ENCODE measurements at regions not wholly inside any gene's neighbourhood (a gene's known extent, or its start where the extent isn't known, plus 50 kb on each side); places are given as distances from the start of the nearest gene placed in this dataset.

DNA sequence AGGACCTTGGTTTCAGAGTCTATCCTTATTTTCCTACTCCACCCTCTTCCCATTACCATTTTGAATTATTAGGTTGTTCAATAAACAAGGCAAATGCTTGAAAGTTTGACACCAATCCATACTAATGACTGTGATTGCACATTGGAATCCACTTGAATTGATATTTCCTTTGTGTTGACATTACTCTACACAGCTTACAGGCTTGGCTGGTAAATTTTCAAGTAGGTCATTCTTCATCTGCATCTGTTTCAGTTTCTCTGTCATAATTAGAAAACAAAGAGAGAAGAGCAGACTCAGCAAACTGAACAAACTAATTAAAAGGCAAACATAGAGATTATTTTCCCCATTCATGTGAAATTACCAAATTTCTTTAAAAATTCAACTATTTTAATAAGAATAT, 732.9 kb upstream of the BCHE start:
- Mint-ChIP-seq H3K36me3 (no peaks in the 10 kb centered on the region), H3K27me3 (ENCODE audit: insufficient read depth, low read depth) (no peaks in the 10 kb centered on the region), H3K4me1 (no peaks in the 10 kb centered on the region), H3K4me3 (no peak overlapping the region), H3K27ac (no peak overlapping the region), H3K9me3 (no peaks in the 10 kb centered on the region)
- Histone ChIP-seq H3K36me3 (no peaks in the 10 kb centered on the region), H3K4me3 (no peak overlapping the region), H3K9ac (no peak overlapping the region), H3K27ac (no peak overlapping the region), H3K9me3 (ENCODE audit: low read depth) (no peaks in the 10 kb centered on the region), H3F3A (ENCODE audit: low read depth) (no peaks in the 10 kb centered on the region), H4K20me1 (ENCODE audit: low read depth) (no peaks in the 10 kb centered on the region), H3K79me2 (ENCODE audit: low read depth) (no peaks in the 10 kb centered on the region), H3K27me3 (no peaks in the 10 kb centered on the region), H3K4me1 (no peaks in the 10 kb centered on the region), H2AFZ (replicated peaks) (no peak overlapping the region), H3K4me2 (no peak overlapping the region)
- TF ChIP-seq EZH2 (IDR thresholded peaks at IDR 0.05) = no peak
- no peak for TF ChIP-seq EZH2phosphoT487 (IDR thresholded peaks at IDR 0.05)
- TF ChIP-seq, protein P1, sequence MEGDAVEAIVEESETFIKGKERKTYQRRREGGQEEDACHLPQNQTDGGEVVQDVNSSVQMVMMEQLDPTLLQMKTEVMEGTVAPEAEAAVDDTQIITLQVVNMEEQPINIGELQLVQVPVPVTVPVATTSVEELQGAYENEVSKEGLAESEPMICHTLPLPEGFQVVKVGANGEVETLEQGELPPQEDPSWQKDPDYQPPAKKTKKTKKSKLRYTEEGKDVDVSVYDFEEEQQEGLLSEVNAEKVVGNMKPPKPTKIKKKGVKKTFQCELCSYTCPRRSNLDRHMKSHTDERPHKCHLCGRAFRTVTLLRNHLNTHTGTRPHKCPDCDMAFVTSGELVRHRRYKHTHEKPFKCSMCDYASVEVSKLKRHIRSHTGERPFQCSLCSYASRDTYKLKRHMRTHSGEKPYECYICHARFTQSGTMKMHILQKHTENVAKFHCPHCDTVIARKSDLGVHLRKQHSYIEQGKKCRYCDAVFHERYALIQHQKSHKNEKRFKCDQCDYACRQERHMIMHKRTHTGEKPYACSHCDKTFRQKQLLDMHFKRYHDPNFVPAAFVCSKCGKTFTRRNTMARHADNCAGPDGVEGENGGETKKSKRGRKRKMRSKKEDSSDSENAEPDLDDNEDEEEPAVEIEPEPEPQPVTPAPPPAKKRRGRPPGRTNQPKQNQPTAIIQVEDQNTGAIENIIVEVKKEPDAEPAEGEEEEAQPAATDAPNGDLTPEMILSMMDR (IDR thresholded peaks at IDR 0.05) = no peak
- DNase-seq (ENCODE audit: low spot score) = no peak

GRCh38 chr3:166569589-166569988, 732.4 kb upstream of the BCHE start:
- Histone ChIP-seq H3K27ac (no peak overlapping the region), H3F3A (ENCODE audit: low read depth) (no peaks in the 10 kb centered on the region), H3K9ac (no peak overlapping the region), H3K79me2 (ENCODE audit: low read depth) (no peaks in the 10 kb centered on the region), H3K36me3 (no peaks in the 10 kb centered on the region), H2AFZ (replicated peaks) (no peak overlapping the region), H4K20me1 (ENCODE audit: low read depth) (no peaks in the 10 kb centered on the region), H3K4me1 (no peaks in the 10 kb centered on the region), H3K4me2 (no peak overlapping the region), H3K4me3 (no peak overlapping the region), H3K27me3 (no peaks in the 10 kb centered on the region), H3K9me3 (ENCODE audit: low read depth) (no peaks in the 10 kb centered on the region)
- Mint-ChIP-seq H3K9me3 (no peaks in the 10 kb centered on the region), H3K27ac (no peak overlapping the region), H3K4me3 (no peak overlapping the region), H3K27me3 (ENCODE audit: insufficient read depth, low read depth) (no peaks in the 10 kb centered on the region), H3K36me3 (no peaks in the 10 kb centered on the region), H3K4me1 (no peaks in the 10 kb centered on the region)
- TF ChIP-seq, protein P1 (IDR thresholded peaks at IDR 0.05) = no peak
- TF ChIP-seq EZH2phosphoT487 (IDR thresholded peaks at IDR 0.05) = no peak
- TF ChIP-seq EZH2 (IDR thresholded peaks at IDR 0.05) = no peak
- DNase-seq (ENCODE audit: low spot score) = no peak

DNA sequence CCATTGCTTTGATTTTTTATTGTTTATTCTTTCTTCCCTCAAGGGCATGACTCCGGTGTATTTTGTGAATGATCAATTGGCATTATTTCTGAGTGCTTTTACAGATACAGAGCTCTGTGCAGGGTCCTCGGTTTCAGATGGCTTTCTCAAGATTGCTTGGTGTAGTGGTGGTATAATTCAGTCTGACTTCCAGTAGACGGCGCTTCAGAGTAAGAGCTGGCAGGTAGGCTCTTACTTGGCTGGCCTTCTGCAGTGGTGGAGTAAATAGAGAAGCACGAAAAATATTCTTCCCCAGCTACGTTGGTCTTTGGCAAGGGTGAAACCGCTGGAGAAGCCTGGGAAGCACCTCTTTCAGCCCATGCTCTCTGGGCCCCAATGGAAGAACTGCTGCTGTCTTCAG, 723.0 kb upstream of the BCHE start:
- Histone ChIP-seq H3K27me3 (no peaks in the 10 kb centered on the region), H4K20me1 (ENCODE audit: low read depth) (no peaks in the 10 kb centered on the region), H3K9ac (no peak overlapping the region), H3K4me3 (no peak overlapping the region), H3K4me1 (no peaks in the 10 kb centered on the region), H3K79me2 (ENCODE audit: low read depth) (no peaks in the 10 kb centered on the region), H3F3A (ENCODE audit: low read depth) (no peaks in the 10 kb centered on the region), H3K27ac (no peak overlapping the region), H3K4me2 (no peak overlapping the region), H2AFZ (replicated peaks) (peak overlapping the region; percentile 73), H3K36me3 (no peaks in the 10 kb centered on the region), H3K9me3 (ENCODE audit: low read depth) (no peaks in the 10 kb centered on the region)
- Mint-ChIP-seq H3K27me3 (ENCODE audit: insufficient read depth, low read depth) (no peaks in the 10 kb centered on the region), H3K4me1 (no peaks in the 10 kb centered on the region), H3K36me3 (no peaks in the 10 kb centered on the region), H3K9me3 (no peaks in the 10 kb centered on the region), H3K27ac (no peak overlapping the region), H3K4me3 (no peak overlapping the region)
- TF ChIP-seq, protein P1 (IDR thresholded peaks at IDR 0.05) = peak; percentile 39
- TF ChIP-seq EZH2phosphoT487 (IDR thresholded peaks at IDR 0.05) = no peak
- peak; percentile 9 for DNase-seq (ENCODE audit: low spot score)

DNA sequence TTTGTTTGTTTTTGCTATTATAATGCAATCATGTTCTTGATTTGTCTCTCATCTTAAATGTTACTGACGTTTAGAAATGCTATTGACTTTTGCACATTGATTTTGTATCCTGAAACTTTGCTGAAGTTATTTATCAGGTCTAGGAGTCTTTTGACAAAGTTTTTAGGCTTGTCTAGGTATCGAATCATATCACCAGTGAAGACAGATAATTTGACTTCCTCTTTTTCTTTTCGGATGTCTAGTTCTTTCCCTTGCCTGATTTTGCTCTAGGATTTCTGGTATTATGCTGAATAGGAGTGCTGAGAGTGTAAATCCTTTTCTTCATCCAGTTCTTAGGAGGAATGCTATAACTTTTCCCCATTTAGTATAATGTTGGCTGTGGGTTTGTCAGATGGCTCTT, 719.7 kb upstream of the BCHE start:
- H3K4me3 ChIP-seq = no peak overlapping the region
- H3K9me3 Mint-ChIP-seq = no peaks in the 10 kb centered on the region
- H3K4me2 ChIP-seq = no peak overlapping the region
- H3F3A ChIP-seq (ENCODE audit: low read depth) = no peaks in the 10 kb centered on the region
- H3K27me3 Mint-ChIP-seq (ENCODE audit: insufficient read depth, low read depth) = no peaks in the 10 kb centered on the region
- H3K27me3 ChIP-seq = no peaks in the 10 kb centered on the region
- no peak for TF ChIP-seq EZH2phosphoT487 (IDR thresholded peaks at IDR 0.05)
- TF ChIP-seq EZH2 (IDR thresholded peaks at IDR 0.05) = no peak
- TF ChIP-seq, protein P1 (IDR thresholded peaks at IDR 0.05) = no peak
- H3K9ac ChIP-seq = no peak overlapping the region
- no peaks in the 10 kb centered on the region for H3K36me3 ChIP-seq
- H3K79me2 ChIP-seq (ENCODE audit: low read depth) = no peaks in the 10 kb centered on the region
- H3K9me3 ChIP-seq (ENCODE audit: low read depth) = no peaks in the 10 kb centered on the region
- no peak for DNase-seq (ENCODE audit: low spot score)
- H3K4me1 ChIP-seq = peaks cover 5% of the 10 kb centered on the region
- no peaks in the 10 kb centered on the region for H3K36me3 Mint-ChIP-seq
- H2AFZ ChIP-seq (replicated peaks) = no peak overlapping the region
- H3K27ac ChIP-seq = no peak overlapping the region
- H3K27ac Mint-ChIP-seq = no peak overlapping the region
- no peaks in the 10 kb centered on the region for H4K20me1 ChIP-seq (ENCODE audit: low read depth)
- peaks cover 11% of the 10 kb centered on the region for H3K4me1 Mint-ChIP-seq
- H3K4me3 Mint-ChIP-seq = no peak overlapping the region
